WERI-Rb-1 (cell line): ENCODE measurements at regions not wholly inside any gene's neighbourhood (a gene's known extent, or its start where the extent isn't known, plus 50 kb on each side); places are given as distances from the start of the nearest gene placed in this dataset.

ENCODE experiments used
- DNase-seq: peaks from one replicate; pipeline ENCODE4 v3.0.0-alpha.2; 2020
- H3K27ac ChIP-seq: fragments of 250-450 bp; sonication (Bioruptor Pico); 2 replicates; pipeline ENCODE4 v1.5.1; 2020; ENCODE audit warnings: mild to moderate bottlenecking, moderate library complexity
- H3K27me3 ChIP-seq: fragments of 250-450 bp; sonication (Bioruptor Pico); 2 replicates; pipeline ENCODE4 v1.5.1; 2021; ENCODE audit warnings: mild to moderate bottlenecking, low read depth, moderate library complexity; ENCODE audit not compliant: insufficient read depth, severe bottlenecking
- H3K36me3 ChIP-seq: fragments of 250-450 bp; sonication (Bioruptor Pico); 2 replicates; pipeline ENCODE4 v1.5.1; 2020; ENCODE audit warnings: mild to moderate bottlenecking, moderate library complexity
- H3K4me3 ChIP-seq: 2 replicates; pipeline ENCODE4 v1.5.1; 2011; ENCODE audit warnings: low read depth, mild to moderate bottlenecking, control low read depth, low read length
- H3K9me3 ChIP-seq: fragments of 250-450 bp; sonication (Bioruptor Pico); 2 replicates; pipeline ENCODE4 v1.5.1; 2021; ENCODE audit warnings: mild to moderate bottlenecking, moderate library complexity; ENCODE audit not compliant: severe bottlenecking
- TF ChIP-seq, protein P1 (sequence below): IDR thresholded peaks from 2 replicates; pipeline ENCODE4 v1.5.1; 2011; ENCODE audit warnings: low read depth, mild to moderate bottlenecking, control low read depth, inconsistent platforms, low read length

DNA sequence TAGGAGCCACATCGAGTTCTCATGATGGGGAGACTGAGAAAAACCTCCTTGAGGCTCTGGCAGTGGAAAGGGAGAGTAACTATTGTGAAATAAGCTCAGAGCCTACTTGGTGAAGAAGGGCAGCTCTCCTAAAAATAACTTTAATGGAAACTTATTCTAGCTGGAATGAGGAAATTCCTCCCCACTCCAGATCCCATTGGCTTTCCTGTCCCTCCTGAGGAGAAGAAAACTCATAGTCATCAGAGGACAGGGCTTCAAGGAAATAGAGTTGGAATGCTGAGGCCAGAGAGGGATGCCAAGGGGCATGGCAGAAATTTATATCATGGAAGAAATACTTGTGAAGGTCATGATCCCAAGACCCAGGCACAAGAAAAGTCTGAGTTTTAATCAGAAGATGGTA, 70.7 kb upstream of the TAPT1 start:
- Histone ChIP-seq H3K4me3 (no peak overlapping the region), H3K27ac (no peak overlapping the region), H3K27me3 (peaks cover 22% of the 10 kb centered on the region), H3K36me3 (no peaks in the 10 kb centered on the region), H3K9me3 (no peaks in the 10 kb centered on the region)
- DNase-seq, result no peak
- TF ChIP-seq, protein P1, sequence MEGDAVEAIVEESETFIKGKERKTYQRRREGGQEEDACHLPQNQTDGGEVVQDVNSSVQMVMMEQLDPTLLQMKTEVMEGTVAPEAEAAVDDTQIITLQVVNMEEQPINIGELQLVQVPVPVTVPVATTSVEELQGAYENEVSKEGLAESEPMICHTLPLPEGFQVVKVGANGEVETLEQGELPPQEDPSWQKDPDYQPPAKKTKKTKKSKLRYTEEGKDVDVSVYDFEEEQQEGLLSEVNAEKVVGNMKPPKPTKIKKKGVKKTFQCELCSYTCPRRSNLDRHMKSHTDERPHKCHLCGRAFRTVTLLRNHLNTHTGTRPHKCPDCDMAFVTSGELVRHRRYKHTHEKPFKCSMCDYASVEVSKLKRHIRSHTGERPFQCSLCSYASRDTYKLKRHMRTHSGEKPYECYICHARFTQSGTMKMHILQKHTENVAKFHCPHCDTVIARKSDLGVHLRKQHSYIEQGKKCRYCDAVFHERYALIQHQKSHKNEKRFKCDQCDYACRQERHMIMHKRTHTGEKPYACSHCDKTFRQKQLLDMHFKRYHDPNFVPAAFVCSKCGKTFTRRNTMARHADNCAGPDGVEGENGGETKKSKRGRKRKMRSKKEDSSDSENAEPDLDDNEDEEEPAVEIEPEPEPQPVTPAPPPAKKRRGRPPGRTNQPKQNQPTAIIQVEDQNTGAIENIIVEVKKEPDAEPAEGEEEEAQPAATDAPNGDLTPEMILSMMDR, result no peak

DNA sequence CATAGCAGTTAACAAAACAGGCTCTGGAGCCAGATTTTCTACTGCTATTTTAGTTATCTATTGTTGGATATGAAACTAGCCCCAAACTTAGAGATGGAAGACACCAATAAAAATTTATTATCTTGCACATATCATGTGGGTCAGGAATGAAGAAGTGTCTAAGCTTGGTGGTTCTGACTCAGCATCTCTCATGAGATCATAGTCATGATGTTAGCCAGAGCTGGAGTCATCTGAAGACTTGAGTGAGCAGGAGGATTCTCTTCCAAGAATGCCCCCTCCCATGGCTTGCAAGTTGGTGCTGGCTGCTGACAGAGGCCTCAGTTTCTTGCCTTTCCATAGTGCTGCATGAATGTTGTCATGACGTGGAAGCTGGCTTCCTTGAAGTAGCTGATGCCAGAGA, 68.2 kb upstream of the TAPT1 start:
- TF ChIP-seq, protein P1, result no peak
- Histone ChIP-seq H3K9me3 (no peaks in the 10 kb centered on the region), H3K4me3 (no peak overlapping the region), H3K36me3 (no peaks in the 10 kb centered on the region), H3K27me3 (peaks cover 19% of the 10 kb centered on the region), H3K27ac (no peak overlapping the region)
- DNase-seq, result no peak

DNA sequence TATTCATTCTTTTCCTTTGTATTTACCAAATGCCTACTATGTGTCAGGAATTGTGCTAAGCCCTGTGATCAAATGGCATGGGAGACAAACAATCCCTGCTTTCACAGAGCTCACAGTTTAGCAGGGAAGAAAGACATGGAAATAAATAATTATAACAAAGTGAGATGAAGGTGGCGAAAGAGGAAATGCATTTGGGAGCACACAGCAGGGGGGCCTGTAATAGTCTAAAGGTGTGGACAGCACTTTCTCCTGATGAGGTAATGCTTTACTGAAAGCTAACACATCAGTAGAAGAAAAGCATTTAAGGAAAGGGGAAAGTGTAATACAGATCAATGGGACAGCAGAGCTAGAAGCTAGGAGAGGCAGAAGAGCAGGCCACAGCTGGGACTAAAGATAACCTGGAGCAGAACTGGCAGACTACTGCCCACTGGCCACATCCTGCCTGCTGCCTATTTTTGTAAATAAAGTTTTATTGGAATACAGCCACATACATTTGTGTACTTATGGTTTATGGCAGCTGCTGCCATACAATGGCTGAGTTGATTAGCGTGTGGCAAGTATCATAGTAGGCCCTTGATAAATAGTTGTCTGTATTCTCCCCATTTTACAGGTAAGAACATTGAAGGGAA, 67.1 kb upstream of the TAPT1 start:
- no peak overlapping the region for H3K4me3 ChIP-seq
- no peak for DNase-seq
- peaks cover 20% of the 10 kb centered on the region for H3K27me3 ChIP-seq
- no peak overlapping the region for H3K27ac ChIP-seq
- TF ChIP-seq, protein P1, result no peak
- H3K36me3 ChIP-seq, result no peaks in the 10 kb centered on the region
- no peaks in the 10 kb centered on the region for H3K9me3 ChIP-seq

DNA sequence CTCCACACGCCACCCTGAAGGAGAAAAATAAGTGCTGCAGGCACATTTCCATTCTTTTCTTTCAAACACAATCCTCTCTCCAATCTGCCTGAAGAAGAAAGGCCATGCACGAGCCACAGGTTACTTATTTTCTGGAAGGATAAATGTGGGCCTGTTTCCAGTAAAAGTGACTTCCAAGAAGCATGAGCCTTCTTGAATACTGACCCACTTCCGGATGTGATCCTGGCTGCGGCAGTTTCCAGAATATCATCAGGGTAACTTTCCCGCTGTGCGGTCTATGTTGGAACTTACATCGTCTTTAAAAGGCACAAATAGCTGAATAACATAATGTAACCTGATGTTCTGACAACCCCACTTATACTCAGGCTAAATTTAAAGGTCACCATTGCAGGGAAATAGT, 66.3 kb upstream of the TAPT1 start:
- no peak for DNase-seq
- Histone ChIP-seq H3K27ac (no peak overlapping the region), H3K36me3 (no peaks in the 10 kb centered on the region), H3K9me3 (no peaks in the 10 kb centered on the region), H3K4me3 (no peak overlapping the region), H3K27me3 (peaks cover 20% of the 10 kb centered on the region)
- TF ChIP-seq, protein P1, result no peak

DNA sequence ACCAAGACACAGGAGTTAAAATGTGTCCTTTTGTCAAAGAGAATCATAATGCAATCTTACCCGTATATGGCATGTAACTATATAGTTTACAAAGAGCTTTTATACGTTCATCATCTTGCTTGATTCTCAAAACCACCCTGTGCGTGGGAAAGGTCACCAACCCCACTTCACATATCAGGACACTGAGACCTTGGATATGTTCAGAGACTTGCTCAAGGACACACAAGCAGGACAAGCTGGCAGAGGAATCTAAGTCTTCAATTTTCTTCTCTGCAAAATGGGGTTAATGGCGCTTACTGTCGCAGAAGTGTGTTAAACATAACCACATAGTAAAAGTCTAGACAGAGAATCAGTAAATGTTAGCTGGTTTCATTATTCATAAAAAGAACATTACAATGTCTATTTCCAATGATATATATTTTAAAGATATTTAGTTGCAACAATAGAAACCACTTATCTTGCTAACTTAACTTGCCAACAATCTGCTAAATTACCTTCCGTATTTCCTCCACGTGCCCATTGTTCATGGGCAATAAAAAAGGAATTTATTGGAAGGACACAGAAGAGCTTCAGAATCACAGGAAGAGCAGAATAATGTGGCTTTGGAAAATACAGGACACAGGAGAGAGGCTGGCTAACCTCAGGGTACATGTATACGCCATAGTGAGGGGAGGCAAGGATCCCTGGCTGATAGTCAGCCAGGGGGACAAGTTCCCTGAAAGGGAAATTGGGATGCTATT, 64.6 kb upstream of the TAPT1 start:
- TF ChIP-seq, protein P1, result no peak
- no peak for DNase-seq
- H3K27ac ChIP-seq, result no peak overlapping the region
- H3K27me3 ChIP-seq, result peaks cover 21% of the 10 kb centered on the region
- H3K4me3 ChIP-seq, result no peak overlapping the region
- H3K36me3 ChIP-seq, result no peaks in the 10 kb centered on the region
- H3K9me3 ChIP-seq, result no peaks in the 10 kb centered on the region
